ENCODE measurements at regions not wholly inside any gene's neighbourhood (a gene's known extent, or its start where the extent isn't known, plus 50 kb on each side); places are given as distances from the start of the nearest gene placed in this dataset.

GRCh38 chr9:106587042-106587441, 275.9 kb upstream of the ZNF462 start:
- Histone ChIP-seq H4K20me1 (ENCODE audit: insufficient read depth) (no peaks in the 10 kb centered on the region), H3K27me3 (ENCODE audit: insufficient read depth, low read depth, low read length) (no peaks in the 10 kb centered on the region), H3K4me2 (ENCODE audit: low read length) (no peak overlapping the region), H3F3A (ENCODE audit: insufficient read depth, low read length, poor library complexity, severe bottlenecking) (no peaks in the 10 kb centered on the region), H3K27ac (ENCODE audit: low read length) (no peak overlapping the region), H3K9me2 (ENCODE audit: insufficient read depth, low read length) (no peaks in the 10 kb centered on the region), H2AFZ (ENCODE audit: low read depth, low read length) (no peak overlapping the region), H3K36me3 (ENCODE audit: insufficient read depth, low read length) (no peaks in the 10 kb centered on the region), H3K4me3 (ENCODE audit: low read length) (no peak overlapping the region), H3K9me3 (ENCODE audit: low read length) (no peaks in the 10 kb centered on the region), H3K79me2 (replicated peaks; ENCODE audit: insufficient read depth, low read length) (no peaks in the 10 kb centered on the region), H3K9ac (ENCODE audit: low read length) (no peak overlapping the region)
- no peak for TF ChIP-seq MXI1 (conservative IDR thresholded peaks at IDR 0.05; ENCODE audit: poor library complexity, severe bottlenecking)
- TF ChIP-seq SMC3 (conservative IDR thresholded peaks at IDR 0.05; ENCODE audit: poor library complexity): no peak
- TF ChIP-seq RAD21 (conservative IDR thresholded peaks at IDR 0.05): no peak
- TF ChIP-seq EZH2 (IDR thresholded peaks at IDR 0.05; ENCODE audit: borderline replicate concordance, insufficient read depth, low read length, poor library complexity, severe bottlenecking): no peak
- no peak for TF ChIP-seq POLR2AphosphoS5 (IDR thresholded peaks at IDR 0.05)
- TF ChIP-seq TAF1 (IDR thresholded peaks at IDR 0.05; ENCODE audit: low read depth): no peak
- TF ChIP-seq EP300 (conservative IDR thresholded peaks at IDR 0.05; ENCODE audit: poor library complexity, severe bottlenecking): no peak
- no peak for TF ChIP-seq CTCF (IDR thresholded peaks at IDR 0.05; ENCODE audit: poor library complexity, severe bottlenecking)
- TF ChIP-seq REST (IDR thresholded peaks at IDR 0.05; ENCODE audit: borderline replicate concordance): no peak

GRCh38 chr9:106588626-106589025, 274.3 kb upstream of the ZNF462 start:
- no peaks in the 10 kb centered on the region for H4K20me1 ChIP-seq (ENCODE audit: insufficient read depth)
- H2AFZ ChIP-seq (ENCODE audit: low read depth, low read length): no peak overlapping the region
- H3K4me2 ChIP-seq (ENCODE audit: low read length): no peak overlapping the region
- H3K36me3 ChIP-seq (ENCODE audit: insufficient read depth, low read length): no peaks in the 10 kb centered on the region
- TF ChIP-seq EP300 (conservative IDR thresholded peaks at IDR 0.05; ENCODE audit: poor library complexity, severe bottlenecking) (no peak), RAD21 (conservative IDR thresholded peaks at IDR 0.05) (no peak), REST (IDR thresholded peaks at IDR 0.05; ENCODE audit: borderline replicate concordance) (no peak), SMC3 (conservative IDR thresholded peaks at IDR 0.05; ENCODE audit: poor library complexity) (no peak), MXI1 (conservative IDR thresholded peaks at IDR 0.05; ENCODE audit: poor library complexity, severe bottlenecking) (no peak), TAF1 (IDR thresholded peaks at IDR 0.05; ENCODE audit: low read depth) (no peak), CTCF (IDR thresholded peaks at IDR 0.05; ENCODE audit: poor library complexity, severe bottlenecking) (no peak)
- H3K9me3 ChIP-seq (ENCODE audit: low read length): no peaks in the 10 kb centered on the region
- H3K9me2 ChIP-seq (ENCODE audit: insufficient read depth, low read length): no peaks in the 10 kb centered on the region
- no peaks in the 10 kb centered on the region for H3K79me2 ChIP-seq (replicated peaks; ENCODE audit: insufficient read depth, low read length)
- no peak overlapping the region for H3K9ac ChIP-seq (ENCODE audit: low read length)
- H3K27ac ChIP-seq (ENCODE audit: low read length): no peak overlapping the region
- no peaks in the 10 kb centered on the region for H3F3A ChIP-seq (ENCODE audit: insufficient read depth, low read length, poor library complexity, severe bottlenecking)
- no peak overlapping the region for H3K4me3 ChIP-seq (ENCODE audit: low read length)
- H3K27me3 ChIP-seq (ENCODE audit: insufficient read depth, low read depth, low read length): no peaks in the 10 kb centered on the region

All from neural cell (in vitro differentiated cells).